HepG2 (cell line): ENCODE measurements at regions not wholly inside any gene's neighbourhood (a gene's known extent, or its start where the extent isn't known, plus 50 kb on each side); places are given as distances from the start of the nearest gene placed in this dataset.

ENCODE experiments used
- ATAC-seq: fragments of 200-7000 bp; cut with Tn5 transposase; 3 replicates; pipeline ENCODE4 v1.9.1; 2020; ENCODE audit warnings: mild to moderate bottlenecking, moderate library complexity
- BruUV-seq: library from RNA; stranded (reverse); fragments of 400-500 nt; replicated peaks from 2 replicates; lab custom pipeline; 2021; lab: Mats Ljungman, UMichigan
- CTCF ChIA-PET: fragments of 300-600 bp; formaldehyde crosslinking; extraction: SDS; loops from one replicate; lab custom pipeline; 2021; ENCODE audit warnings: low total read pairs, inconsistent platforms, low intra/inter-chr PET ratio; lab: Yijun Ruan, JAX
- POLR2A ChIA-PET: fragments of 350-600 bp; sonication (Branson Sonifier 250); formaldehyde crosslinking; loops from one replicate; lab custom pipeline; 2020; ENCODE audit warnings: antibody characterized with exemption, inconsistent platforms; lab: Yijun Ruan, JAX
- DNase-seq: peaks from one replicate; pipeline ENCODE4 v3.0.0-alpha.2; 2015; ENCODE audit warnings: low spot score
- FAIRE-seq: peaks from 3 replicates; lab custom pipeline; 2011; peaks lifted over from hg19 to GRCh38; lab: Jason Lieb, UNC
- H2AFZ ChIP-seq: one replicate; pipeline ENCODE4 v1.6.1; 2011; ENCODE audit warnings: low read length, inconsistent platforms
- H3K27ac ChIP-seq: fragments of 300-600 bp; 3 replicates; pipeline ENCODE4 v1.8.0; 2011; ENCODE audit warnings: mixed run types, mild to moderate bottlenecking, mixed read lengths, low read length, inconsistent platforms; ENCODE audit not compliant: insufficient read depth; ENCODE audit errors: extremely low read length
- H3K27me3 ChIP-seq, 2 experiments: fragments of 200-600 bp in 1 of 2; 2 replicates in 1 of 2; 3 replicates in 1 of 2; pipeline versions ENCODE4 v1.6.0 to v1.8.0; 2011; ENCODE audit warnings: low read length in 2 of 2, mild to moderate bottlenecking in 2 of 2, moderate library complexity in 2 of 2, inconsistent platforms in 1 of 2; ENCODE audit not compliant: insufficient read depth in 2 of 2, control insufficient read depth in 1 of 2
- H3K36me3 ChIP-seq, 2 experiments: fragments of 200-600 bp in 1 of 2; replicated peaks in 1 of 2; 2 replicates in 1 of 2; 3 replicates in 1 of 2; pipeline versions ENCODE4 v1.5.1 to v1.8.0; 2011; ENCODE audit warnings: low read length in 2 of 2, inconsistent platforms in 1 of 2; ENCODE audit not compliant: insufficient read depth in 2 of 2, control insufficient read depth in 1 of 2
- H3K4me1 ChIP-seq: 2 replicates; pipeline ENCODE4 v1.5.1; 2012; ENCODE audit warnings: low read length, inconsistent platforms; ENCODE audit not compliant: insufficient read depth
- H3K4me2 ChIP-seq: 2 replicates; pipeline ENCODE4 v1.6.0; 2011; ENCODE audit warnings: low read depth, low read length, inconsistent platforms
- H3K4me3 ChIP-seq, 3 experiments: fragments of 200-600 bp in 1 of 3; sonication (generic), shearing (Covaris generic) in 1 of 3; replicated peaks in 1 of 3; 2 replicates each; pipeline ENCODE4 v1.5.1; 2011 to 2016; ENCODE audit warnings: low read length in 3 of 3, inconsistent platforms in 2 of 3, low read depth in 2 of 3, mild to moderate bottlenecking in 2 of 3, control low read depth in 1 of 3, mixed read lengths in 1 of 3; ENCODE audit not compliant: insufficient read depth in 1 of 3
- H3K79me2 ChIP-seq: one replicate; pipeline ENCODE4 v1.6.1; 2011; ENCODE audit warnings: low read length, inconsistent platforms; ENCODE audit not compliant: insufficient read depth
- H3K9ac ChIP-seq: 2 replicates; pipeline ENCODE4 v1.6.0; 2011; ENCODE audit warnings: mild to moderate bottlenecking, low read depth, low read length, inconsistent platforms; ENCODE audit not compliant: insufficient read depth
- H3K9me3 ChIP-seq: 2 replicates; pipeline ENCODE4 v1.5.1; 2012; ENCODE audit warnings: mild to moderate bottlenecking, low read length
- H4K20me1 ChIP-seq: 2 replicates; pipeline ENCODE4 v1.6.0; 2011; ENCODE audit warnings: inconsistent platforms, mild to moderate bottlenecking, low read length, moderate library complexity; ENCODE audit not compliant: insufficient read depth
- AKNA ChIP-seq: sonication (generic); formaldehyde crosslinking; IDR thresholded peaks from 2 replicates; pipeline ENCODE4 v1.4.0; 2020; ENCODE audit warnings: missing genetic modification reagents, borderline replicate concordance
- MAFK ChIP-seq, 2 experiments: IDR thresholded peaks in 1 of 2; conservative IDR thresholded peaks in 1 of 2; 2 replicates each; pipeline ENCODE4 v1.6.1; 2011; ENCODE audit warnings: improper control_type of control experiment in 2 of 2, low read length in 2 of 2
- PAF1 ChIP-seq: IDR thresholded peaks from 2 replicates; pipeline ENCODE4 v1.6.1; 2016; ENCODE audit warnings: missing genetic modification reagents, missing compliant biosample characterization
- ZNF280D ChIP-seq: sonication (generic); formaldehyde crosslinking; IDR thresholded peaks from 2 replicates; pipeline ENCODE4 v1.5.1; 2020; ENCODE audit warnings: mild to moderate bottlenecking, missing genetic modification reagents
- ZNF615 ChIP-seq: sonication (generic); formaldehyde crosslinking; IDR thresholded peaks from 2 replicates; pipeline ENCODE4 v1.5.0; 2020; ENCODE audit warnings: mild to moderate bottlenecking, missing genetic modification reagents, borderline replicate concordance
- ZNF782 ChIP-seq: sonication (generic); formaldehyde crosslinking; IDR thresholded peaks from 2 replicates; pipeline ENCODE4 v1.4.0; 2020; ENCODE audit warnings: missing genetic modification reagents, mild to moderate bottlenecking, borderline replicate concordance
- WGBS: methylation state at CpG from one replicate; pipeline ENCODE4 v1.1.6; 2017; ENCODE audit warnings: low lambda C conversion rate; 5-methylcytosine and 5-hydroxymethylcytosine counted together
- in situ Hi-C: cut with HindIII; loops from 2 replicates; pipeline ENCODE4 v1.10.0; 2017; ENCODE audit warnings: low pct_unique_long_range_greater_than_20kb; ENCODE audit not compliant: extremely low pct_ligation_motif_present
- intact Hi-C: fragments of 100-400 bp; cut with micrococcal nuclease; formaldehyde crosslinking; loops from one replicate; pipeline ENCODE4 v1.10.0; 2022; ENCODE audit not compliant: unreplicated experiment
- TF ChIP-seq, protein P1 (sequence below): sonication (generic); formaldehyde crosslinking; IDR thresholded peaks from 2 replicates; pipeline ENCODE4 v1.4.0; 2020; ENCODE audit warnings: missing genetic modification reagents

- TF ChIP-seq AKNA (CRISPR knock-in tag) (no peak), ZNF782 (CRISPR knock-in tag) (no peak), PAF1 (no peak), ZNF615 (CRISPR knock-in tag) (no peak)
- TF ChIP-seq, all 625 proteins: peak for 0
Observed at GRCh38 chr5:163366757-163367156, 70.6 kb upstream of the CCNG1 start (continued).

DNA sequence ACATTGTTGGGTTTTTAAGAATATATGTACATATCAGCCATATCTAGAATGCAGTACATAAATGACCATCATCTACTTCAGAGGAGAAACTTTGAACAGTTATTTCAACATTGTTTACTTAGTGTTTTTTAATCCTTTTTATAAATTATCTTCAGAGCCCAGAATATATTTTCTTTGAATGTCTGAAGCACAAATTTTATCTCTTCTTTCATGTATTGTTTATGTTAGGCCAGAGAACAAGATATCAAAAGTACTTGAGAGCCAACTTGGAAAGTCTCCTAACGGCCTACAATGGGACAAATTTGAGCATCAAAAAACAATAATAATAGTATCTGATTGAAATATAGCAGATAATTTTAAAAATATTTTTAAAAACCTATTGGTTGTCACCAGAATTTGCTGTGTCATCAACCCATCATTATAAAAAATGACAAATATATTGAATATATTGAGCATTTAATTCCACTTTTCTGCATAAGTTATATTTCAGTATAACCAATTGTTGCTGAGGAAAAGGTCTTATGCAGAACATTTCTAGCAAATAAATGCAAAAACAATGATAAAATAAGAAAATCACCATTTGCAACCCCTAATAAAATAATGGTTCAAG is 67.5 kb upstream of the CCNG1 start:
- BruUV-seq, result no TSS peak
- TF ChIP-seq MAFK (conservative IDR thresholded peaks at IDR 0.05 in 1 of 2, IDR thresholded peaks at IDR 0.05 in 1 of 2; ENCODE audit: low read length in 2 of 2) (peak; percentile 49 to 70; a peak in 3 of 4 replicates), ZNF280D (CRISPR knock-in tag) (no peak)
- TF ChIP-seq, protein P1, sequence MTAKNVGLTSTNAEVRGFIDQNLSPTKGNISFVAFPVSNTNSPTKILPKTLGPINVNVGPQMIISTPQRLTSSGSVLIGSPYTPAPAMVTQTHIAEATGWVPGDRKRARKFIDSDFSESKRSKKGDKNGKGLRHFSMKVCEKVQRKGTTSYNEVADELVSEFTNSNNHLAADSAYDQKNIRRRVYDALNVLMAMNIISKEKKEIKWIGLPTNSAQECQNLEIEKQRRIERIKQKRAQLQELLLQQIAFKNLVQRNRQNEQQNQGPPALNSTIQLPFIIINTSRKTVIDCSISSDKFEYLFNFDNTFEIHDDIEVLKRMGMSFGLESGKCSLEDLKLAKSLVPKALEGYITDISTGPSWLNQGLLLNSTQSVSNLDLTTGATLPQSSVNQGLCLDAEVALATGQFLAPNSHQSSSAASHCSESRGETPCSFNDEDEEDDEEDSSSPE, result no peak
- Histone ChIP-seq H3K4me3 (no peak overlapping the region), H3K9ac (no peak overlapping the region), H3K36me3 (no peaks in the 10 kb centered on the region), H3K9me3 (no peaks in the 10 kb centered on the region), H3K4me1 (peaks cover 14% of the 10 kb centered on the region), H3K27me3 (no peaks in the 10 kb centered on the region), H3K27ac (no peak overlapping the region), H3K79me2 (no peaks in the 10 kb centered on the region), H4K20me1 (no peaks in the 10 kb centered on the region), H2AFZ (no peak overlapping the region), H3K4me2 (no peak overlapping the region)
- DNase-seq (no peak), ATAC-seq (no peak), FAIRE-seq (no peak)
- in situ Hi-C loops (no loop called here), intact Hi-C loops (no loop called here)
- CTCF ChIA-PET, result no interaction called here
- POLR2A ChIA-PET, result no interaction called here
- 4% methylated on average over 1 of the region's 1 CpG for WGBS
